ENCODE measurements at regions not wholly inside any gene's neighbourhood (a gene's known extent, or its start where the extent isn't known, plus 50 kb on each side); places are given as distances from the start of the nearest gene placed in this dataset.

DNA sequence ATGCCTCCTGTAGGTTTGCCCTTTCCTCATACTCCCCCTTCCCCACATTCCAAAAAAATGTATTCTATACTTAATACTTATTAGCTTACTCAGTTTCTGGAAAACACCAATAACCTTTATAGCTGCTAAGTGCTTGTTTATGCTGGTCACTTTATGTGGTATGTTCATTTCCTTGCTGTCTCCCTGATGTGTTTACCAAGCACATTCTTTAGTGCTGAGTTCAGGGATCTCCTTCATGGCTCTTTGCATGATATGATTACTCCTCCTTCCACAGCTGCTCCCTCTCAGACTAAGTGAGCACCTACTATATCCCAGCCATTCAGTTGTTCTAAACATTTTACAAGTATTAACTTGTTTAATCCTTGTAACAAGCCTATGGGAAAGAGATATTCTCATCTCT is 698.3 kb upstream of the FANCL start:
- no peak overlapping the region for H3K27ac ChIP-seq
- H3K9me3 ChIP-seq, result no peaks in the 10 kb centered on the region
- H3K27me3 ChIP-seq, result no peaks in the 10 kb centered on the region
- no peaks in the 10 kb centered on the region for H3K4me1 ChIP-seq
- H3K36me3 ChIP-seq, result no peaks in the 10 kb centered on the region
- TF ChIP-seq POLR2A (IDR thresholded peaks at IDR 0.05) (no peak), POLR2AphosphoS5 (IDR thresholded peaks at IDR 0.05) (no peak), EP300 (IDR thresholded peaks at IDR 0.05) (no peak)
- TF ChIP-seq, protein P1, sequence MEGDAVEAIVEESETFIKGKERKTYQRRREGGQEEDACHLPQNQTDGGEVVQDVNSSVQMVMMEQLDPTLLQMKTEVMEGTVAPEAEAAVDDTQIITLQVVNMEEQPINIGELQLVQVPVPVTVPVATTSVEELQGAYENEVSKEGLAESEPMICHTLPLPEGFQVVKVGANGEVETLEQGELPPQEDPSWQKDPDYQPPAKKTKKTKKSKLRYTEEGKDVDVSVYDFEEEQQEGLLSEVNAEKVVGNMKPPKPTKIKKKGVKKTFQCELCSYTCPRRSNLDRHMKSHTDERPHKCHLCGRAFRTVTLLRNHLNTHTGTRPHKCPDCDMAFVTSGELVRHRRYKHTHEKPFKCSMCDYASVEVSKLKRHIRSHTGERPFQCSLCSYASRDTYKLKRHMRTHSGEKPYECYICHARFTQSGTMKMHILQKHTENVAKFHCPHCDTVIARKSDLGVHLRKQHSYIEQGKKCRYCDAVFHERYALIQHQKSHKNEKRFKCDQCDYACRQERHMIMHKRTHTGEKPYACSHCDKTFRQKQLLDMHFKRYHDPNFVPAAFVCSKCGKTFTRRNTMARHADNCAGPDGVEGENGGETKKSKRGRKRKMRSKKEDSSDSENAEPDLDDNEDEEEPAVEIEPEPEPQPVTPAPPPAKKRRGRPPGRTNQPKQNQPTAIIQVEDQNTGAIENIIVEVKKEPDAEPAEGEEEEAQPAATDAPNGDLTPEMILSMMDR (IDR thresholded peaks at IDR 0.05), result no peak
- no peak overlapping the region for H3K4me3 ChIP-seq
- DNase-seq (ENCODE audit: low spot score in 2 of 2), result no peak

DNA sequence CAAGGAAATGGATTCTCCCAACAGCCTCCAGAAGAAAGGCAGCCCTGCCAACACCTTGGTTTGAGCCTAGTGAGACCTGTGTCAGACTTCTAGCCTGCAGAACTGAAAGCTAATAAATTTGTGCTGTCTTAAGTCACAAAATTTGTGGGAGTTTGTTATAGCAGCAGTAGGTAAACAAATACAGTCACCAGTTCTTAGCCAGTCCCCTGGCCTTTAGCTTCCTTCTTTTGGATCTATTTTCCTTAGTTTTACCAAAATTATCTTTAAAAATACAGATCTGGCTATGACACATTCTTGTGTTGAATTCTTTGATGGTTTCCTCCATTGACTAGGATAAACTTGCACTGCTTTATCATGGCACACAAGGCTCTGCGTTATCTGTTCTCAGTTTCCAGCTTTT is 697.9 kb upstream of the FANCL start:
- 97% methylated on average over 1 of the region's 1 CpG for WGBS
- TF ChIP-seq EP300 (IDR thresholded peaks at IDR 0.05), result no peak
- no peak for TF ChIP-seq POLR2AphosphoS5 (IDR thresholded peaks at IDR 0.05)
- no peak for TF ChIP-seq POLR2A (IDR thresholded peaks at IDR 0.05)
- TF ChIP-seq, protein P1 (IDR thresholded peaks at IDR 0.05), result no peak
- no peaks in the 10 kb centered on the region for H3K4me1 ChIP-seq
- no peak overlapping the region for H3K4me3 ChIP-seq
- no peaks in the 10 kb centered on the region for H3K27me3 ChIP-seq
- H3K36me3 ChIP-seq, result no peaks in the 10 kb centered on the region
- H3K9me3 ChIP-seq, result no peaks in the 10 kb centered on the region
- H3K27ac ChIP-seq, result no peak overlapping the region
- DNase-seq (ENCODE audit: low spot score in 2 of 2), result no peak

DNA sequence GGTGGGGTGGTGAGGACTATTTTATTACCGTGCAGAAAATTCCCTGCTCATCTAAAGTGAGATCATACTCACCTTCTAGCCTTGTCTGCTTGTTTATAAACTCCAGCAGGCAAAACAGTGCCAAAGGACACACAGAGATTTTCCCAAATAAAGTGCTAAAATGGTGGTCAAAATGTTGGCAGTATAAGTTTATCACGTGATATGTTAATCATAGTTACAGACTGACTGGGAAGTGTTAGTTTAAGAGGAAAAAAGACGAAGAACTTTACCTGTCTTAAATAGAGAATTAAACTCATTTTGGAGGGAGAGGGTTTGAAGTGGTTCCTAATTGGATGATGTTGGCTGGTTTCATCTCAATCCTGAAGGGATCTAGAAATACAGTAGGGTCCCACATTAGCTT is 691.7 kb upstream of the FANCL start:
- H3K27ac ChIP-seq, result no peak overlapping the region
- no peaks in the 10 kb centered on the region for H3K9me3 ChIP-seq
- H3K36me3 ChIP-seq, result no peaks in the 10 kb centered on the region
- H3K27me3 ChIP-seq, result no peaks in the 10 kb centered on the region
- no peak overlapping the region for H3K4me3 ChIP-seq
- H3K4me1 ChIP-seq, result no peaks in the 10 kb centered on the region
- TF ChIP-seq POLR2AphosphoS5 (IDR thresholded peaks at IDR 0.05), result no peak
- TF ChIP-seq EP300 (IDR thresholded peaks at IDR 0.05), result no peak
- no peak for TF ChIP-seq POLR2A (IDR thresholded peaks at IDR 0.05)
- TF ChIP-seq, protein P1 (IDR thresholded peaks at IDR 0.05), result no peak
- no peak for DNase-seq (ENCODE audit: low spot score in 2 of 2)
- WGBS, result 86% methylated on average over 3 of the region's 3 CpGs

DNA sequence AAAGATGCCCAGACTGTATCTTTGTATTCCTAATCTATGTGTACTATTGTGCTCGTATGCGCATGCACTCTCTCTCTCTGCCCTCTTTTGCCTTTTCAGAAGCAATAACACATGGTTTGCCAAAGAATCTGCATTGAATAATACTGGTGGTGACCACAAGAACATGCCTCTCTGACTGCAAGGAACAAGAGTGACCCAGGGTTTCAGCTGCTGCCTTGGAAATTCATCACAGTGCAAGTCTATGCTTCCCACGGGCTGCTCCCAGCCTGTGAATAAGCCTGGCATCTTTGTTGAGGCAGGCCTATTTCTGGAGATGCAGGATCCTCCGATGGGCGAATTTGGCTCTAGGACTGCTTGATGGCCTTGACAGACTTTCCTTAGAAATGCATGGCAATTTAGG is 689.4 kb upstream of the FANCL start:
- DNase-seq (ENCODE audit: low spot score in 2 of 2), result no peak
- 80% methylated on average over 5 of the region's 5 CpGs for WGBS
- no peak overlapping the region for H3K27ac ChIP-seq
- H3K4me3 ChIP-seq, result no peak overlapping the region
- TF ChIP-seq POLR2AphosphoS5 (IDR thresholded peaks at IDR 0.05), result no peak
- no peak for TF ChIP-seq EP300 (IDR thresholded peaks at IDR 0.05)
- TF ChIP-seq POLR2A (IDR thresholded peaks at IDR 0.05), result no peak
- TF ChIP-seq, protein P1 (IDR thresholded peaks at IDR 0.05), result no peak
- no peaks in the 10 kb centered on the region for H3K27me3 ChIP-seq
- no peaks in the 10 kb centered on the region for H3K9me3 ChIP-seq
- no peaks in the 10 kb centered on the region for H3K4me1 ChIP-seq
- H3K36me3 ChIP-seq, result no peaks in the 10 kb centered on the region

DNA sequence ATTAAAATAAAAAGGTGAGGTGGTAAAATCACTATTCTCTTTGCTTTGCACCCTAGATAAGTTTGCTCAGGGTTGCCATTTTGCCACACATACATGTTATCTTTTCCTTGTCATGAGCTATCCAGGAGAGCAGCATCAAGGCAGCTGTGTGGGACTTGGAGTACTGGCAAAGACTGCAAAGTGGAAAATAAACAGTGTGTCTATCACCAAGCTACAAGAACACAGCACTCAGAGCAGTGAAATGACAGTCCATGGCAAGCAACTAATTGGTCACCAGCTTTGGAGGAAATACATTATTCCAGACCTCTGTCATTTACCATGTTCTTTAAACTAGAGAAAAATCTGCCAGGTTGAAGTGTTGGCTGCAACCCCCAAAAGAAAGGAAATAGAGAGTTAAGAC is 687.8 kb upstream of the FANCL start:
- Histone ChIP-seq H3K27me3 (no peaks in the 10 kb centered on the region), H3K27ac (no peak overlapping the region), H3K9me3 (no peaks in the 10 kb centered on the region), H3K4me1 (no peaks in the 10 kb centered on the region), H3K4me3 (no peak overlapping the region), H3K36me3 (no peaks in the 10 kb centered on the region)
- TF ChIP-seq POLR2A (IDR thresholded peaks at IDR 0.05), result no peak
- TF ChIP-seq EP300 (IDR thresholded peaks at IDR 0.05), result no peak
- TF ChIP-seq, protein P1 (IDR thresholded peaks at IDR 0.05), result no peak
- TF ChIP-seq POLR2AphosphoS5 (IDR thresholded peaks at IDR 0.05), result no peak
- DNase-seq (ENCODE audit: low spot score in 2 of 2), result no peak
